HG02571 (cell line): ENCODE measurements at regions not wholly inside any gene's neighbourhood (a gene's known extent, or its start where the extent isn't known, plus 50 kb on each side); places are given as distances from the start of the nearest gene placed in this dataset.

Source experiments
- ATAC-seq: cut with Tn5 transposase; IDR thresholded peaks from one replicate; pipeline ENCODE4 v1.9.1; 2021; ENCODE audit warnings: mild to moderate bottlenecking, moderate library complexity; ENCODE audit not compliant: unreplicated experiment

DNA sequence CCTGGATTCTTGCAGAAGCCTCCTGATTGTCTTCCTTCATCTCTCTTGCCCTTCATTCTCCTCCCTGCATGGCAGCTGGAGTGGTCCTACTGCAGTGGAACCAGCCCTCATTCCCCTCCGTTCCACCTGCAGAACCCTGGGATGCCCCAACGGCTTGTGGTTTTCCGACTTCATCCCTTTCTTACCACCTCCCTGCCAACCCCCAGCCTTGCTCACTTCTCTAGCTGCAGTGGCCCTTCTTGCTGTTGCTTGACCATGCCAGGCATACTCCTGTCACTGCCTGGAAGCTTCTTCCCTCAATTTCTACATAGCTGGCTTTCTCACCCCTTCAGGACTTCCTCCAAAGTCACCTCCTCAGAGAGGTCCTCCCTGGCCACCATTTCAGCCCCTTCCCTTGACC is 123.3 kb downstream of the BEGAIN start:
- no peak for ATAC-seq

GRCh38 chr14:100466111-100466856 is 120.9 kb downstream of the BEGAIN start:
- no peak for ATAC-seq

DNA sequence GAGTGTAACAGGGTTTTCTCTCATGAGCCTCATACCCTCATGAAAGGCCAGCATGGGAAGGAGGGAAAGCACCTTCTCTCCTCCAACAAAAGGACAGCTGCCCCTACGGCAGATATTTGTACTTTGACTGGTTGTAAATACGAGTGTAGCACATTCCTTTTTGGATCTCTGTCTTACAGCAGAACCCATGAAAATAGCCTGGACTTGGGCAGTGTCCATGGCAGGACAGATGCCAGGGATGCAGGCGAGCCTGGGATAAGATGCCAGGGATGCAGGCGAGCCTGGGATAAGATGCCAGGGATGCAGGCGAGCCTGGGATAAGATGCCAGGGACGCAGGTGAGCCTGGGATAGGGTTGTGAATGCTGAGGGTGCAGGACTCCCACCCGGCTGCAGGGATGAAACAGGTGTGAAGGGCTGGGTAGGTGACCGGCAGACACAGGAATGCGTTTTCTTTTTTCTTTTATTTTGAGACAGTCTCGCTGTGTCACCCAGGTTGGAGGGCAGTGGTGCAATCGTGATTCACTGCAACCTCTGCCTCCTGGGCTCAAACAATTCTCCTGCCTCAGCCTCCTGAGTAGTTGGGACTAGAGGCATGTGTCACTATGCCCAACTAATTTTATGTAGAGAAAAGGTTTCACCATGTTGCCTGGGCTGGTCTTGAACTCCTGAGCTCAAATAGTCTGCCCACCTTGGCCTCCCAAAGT is 120.0 kb downstream of the BEGAIN start:
- ATAC-seq = no peak

DNA sequence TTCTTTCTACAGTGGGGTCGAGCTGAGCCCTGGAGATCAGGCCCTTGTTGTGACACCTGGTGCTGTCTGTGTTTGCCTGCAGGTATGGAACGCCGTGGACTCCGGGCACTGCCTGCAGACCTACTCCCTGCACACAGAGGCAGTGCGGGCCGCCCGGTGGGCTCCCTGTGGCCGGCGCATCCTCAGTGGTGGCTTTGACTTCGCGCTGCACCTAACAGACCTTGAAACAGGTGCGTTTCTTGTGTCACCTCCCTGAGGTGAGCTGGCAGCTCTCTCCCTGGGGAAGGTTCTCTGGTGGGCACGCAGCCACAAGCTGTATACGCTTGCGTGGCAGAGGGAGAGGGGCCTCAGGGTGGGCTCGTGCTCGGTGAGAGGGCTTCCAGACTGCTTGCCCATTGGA is 119.3 kb downstream of the BEGAIN start:
- no peak for ATAC-seq

DNA sequence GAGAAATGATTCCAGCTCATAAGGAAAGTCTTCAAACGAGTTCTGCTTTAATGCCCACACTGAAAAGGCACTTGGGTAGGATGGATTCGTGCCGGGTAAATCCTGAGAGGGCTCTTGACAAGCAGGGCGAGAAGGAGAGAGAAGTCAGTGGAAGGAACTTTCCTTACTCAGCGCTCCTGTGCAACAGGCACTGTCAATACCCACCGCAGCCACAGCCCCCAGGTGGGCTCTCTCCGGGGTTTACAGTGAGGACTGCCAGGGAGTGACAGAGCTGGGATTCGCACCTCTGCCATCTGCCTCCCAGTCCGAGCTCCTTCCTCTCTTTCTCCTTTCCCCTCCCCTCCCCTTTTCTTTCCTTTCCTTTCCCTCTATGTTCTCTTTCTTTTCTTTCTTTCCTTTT is 118.7 kb downstream of the BEGAIN start:
- ATAC-seq = no peak

DNA sequence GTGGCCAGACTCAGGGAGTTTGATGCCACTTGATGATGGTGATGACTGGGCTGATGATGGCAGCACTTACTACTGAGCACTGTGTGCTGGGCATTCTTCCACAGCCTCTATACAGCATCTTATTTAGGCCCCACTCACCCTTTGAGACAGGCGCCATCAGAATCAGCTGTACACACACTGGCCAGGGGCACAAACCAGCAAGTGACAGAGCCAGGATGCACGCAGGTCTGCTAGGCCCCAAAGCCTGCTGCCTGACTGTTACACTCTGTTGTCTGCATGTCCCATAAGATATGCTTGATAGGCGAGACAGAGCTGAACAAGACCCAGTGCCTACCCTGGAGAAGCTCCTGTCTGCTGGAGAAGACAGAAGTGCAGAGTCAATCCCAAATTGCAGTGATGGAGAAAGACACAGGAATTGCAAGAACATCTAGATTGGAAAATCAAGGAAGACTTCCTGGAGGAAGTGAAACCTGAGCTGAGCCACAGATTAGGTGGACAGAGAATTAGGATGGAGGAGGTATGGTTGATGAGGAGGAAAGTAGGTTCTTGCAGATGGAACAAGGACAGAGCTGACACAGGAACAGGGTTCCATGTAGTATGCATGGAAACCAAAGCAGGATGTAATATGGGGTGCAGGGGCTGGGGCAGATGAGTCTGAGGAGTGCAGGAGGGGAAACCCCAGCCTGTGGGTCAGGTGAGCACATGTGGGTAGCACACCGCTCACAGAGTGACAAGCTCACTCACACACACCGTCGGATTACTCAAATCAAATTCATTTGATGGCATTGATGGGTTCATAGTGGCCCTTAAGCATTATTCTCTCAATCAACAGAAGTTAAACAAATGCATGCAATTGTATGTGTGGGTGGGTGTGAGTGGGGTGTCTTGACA is 117.3 kb downstream of the BEGAIN start:
- no peak for ATAC-seq

- no peak for ATAC-seq
Measured at GRCh38 chr14:100470523-100470897, 116.7 kb downstream of the BEGAIN start.

- ATAC-seq = no peak
Measured at GRCh38 chr14:100471441-100472093, 115.7 kb downstream of the BEGAIN start.

- no peak for ATAC-seq
Measured at GRCh38 chr14:100472094-100472455, 115.1 kb downstream of the BEGAIN start.

GRCh38 chr14:100472491-100472890 is 114.7 kb downstream of the BEGAIN start:
- ATAC-seq = no peak

DNA sequence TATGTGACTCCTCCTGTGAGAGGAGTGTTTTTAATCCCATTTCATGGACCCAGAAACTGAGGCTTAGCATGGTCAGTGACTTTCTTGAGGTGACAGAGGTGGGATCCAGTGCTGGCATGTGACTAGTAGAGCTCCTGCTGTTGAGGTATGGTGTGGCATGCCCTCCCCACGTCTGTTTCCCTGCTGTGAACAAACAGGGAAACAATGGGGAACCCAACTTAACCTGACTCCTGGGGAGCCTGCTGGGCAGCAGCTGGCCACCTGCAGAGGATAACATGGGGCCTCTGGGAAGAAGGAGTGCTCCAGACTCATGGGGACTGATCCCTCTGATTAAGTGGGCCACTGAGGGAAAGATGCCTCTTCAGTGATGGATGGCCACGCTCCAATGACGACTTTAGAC is 114.0 kb downstream of the BEGAIN start:
- ATAC-seq = no peak

GRCh38 chr14:100474196-100474595 is 113.0 kb downstream of the BEGAIN start:
- ATAC-seq = no peak

DNA sequence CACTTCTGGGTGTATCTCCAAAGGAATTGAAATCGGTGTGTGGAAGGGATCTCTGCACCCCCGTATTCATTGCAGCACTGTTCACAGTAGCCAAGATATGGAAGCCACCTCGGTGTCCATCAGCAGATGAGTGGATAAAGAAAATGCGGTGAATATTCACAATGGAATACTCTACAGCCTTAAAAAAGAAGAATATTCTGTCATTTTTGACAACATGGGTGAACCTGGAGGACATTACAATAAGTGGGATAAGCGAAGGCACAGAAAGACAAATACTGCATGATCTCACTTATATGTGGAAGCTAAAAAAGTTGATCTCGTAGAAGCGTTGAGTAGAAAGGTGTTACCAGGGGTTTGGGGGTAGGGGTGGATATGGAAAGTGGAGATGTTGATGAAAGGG is 111.9 kb downstream of the BEGAIN start:
- no peak for ATAC-seq

DNA sequence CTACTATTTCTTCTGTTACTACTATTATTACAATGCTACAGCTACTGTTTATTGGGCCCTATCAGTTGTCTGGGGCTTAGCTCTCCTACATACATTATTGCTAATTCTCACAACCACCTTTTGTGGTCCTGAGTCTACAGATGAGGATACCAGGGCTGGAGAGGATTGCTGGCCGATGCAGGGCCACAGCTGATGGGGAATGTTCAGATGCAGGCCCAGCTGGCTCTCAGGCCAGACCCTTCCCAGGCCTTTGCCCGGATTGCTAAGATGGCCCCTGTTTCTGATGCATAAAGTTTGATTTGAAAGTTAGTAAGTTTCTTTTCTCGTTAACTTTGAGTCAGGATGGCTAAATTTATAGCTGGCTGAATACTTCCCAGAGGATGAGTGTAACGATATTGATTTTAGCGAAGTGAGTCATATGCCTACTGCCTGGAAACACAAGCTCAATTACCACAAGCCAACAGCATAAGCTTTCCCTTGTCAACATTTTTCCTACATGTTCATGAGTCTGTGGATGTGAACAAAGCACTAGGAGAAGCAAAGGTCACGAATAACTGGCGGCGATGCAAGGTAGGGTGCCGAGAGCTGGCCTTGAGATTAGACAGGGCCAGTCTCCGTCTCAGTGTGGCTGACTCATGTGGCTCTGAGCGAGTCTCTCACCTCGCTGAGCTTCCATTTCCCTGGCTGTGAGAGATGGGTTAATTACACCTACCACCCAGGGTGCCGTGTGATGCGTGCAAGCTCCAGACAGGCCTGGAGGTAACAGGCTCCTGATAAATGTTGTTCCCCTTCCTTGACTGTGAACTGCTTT is 111.0 kb downstream of the BEGAIN start:
- no peak for ATAC-seq

DNA sequence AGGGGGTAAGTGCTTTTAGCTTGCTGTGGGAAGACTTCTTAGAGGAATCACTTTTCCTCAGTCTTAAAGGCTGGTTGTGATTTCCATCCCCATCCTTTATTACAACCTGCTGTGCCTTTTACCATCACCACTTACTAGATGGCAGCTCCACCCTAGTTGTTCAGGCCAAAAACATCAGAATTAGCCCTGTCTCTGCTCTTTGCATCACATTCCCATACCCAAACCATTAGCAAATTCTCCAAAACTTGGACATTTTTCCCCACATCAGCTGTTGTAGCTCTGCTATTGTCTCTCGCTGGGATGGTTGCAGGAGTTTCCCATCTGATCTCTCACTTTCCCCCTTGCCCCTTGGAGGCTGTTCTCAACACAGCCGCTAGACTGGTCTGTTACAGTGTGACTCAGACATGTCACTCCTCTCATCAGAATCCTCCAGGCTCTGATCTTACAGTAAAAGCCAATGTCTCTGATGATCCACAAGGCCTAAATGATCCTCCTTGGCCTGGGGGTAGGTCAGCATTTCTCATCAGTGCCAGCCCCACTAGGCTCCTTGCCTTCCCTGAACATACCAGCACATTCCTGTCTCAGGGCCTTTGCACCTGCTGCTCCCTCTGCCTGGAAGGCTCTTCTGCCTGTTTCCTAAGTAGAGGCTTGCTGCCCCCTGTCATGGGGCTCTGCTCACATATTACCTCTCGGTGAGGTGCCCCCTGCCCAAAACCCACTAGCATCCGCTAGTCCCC is 102.5 kb downstream of the BEGAIN start:
- ATAC-seq = no peak

DNA sequence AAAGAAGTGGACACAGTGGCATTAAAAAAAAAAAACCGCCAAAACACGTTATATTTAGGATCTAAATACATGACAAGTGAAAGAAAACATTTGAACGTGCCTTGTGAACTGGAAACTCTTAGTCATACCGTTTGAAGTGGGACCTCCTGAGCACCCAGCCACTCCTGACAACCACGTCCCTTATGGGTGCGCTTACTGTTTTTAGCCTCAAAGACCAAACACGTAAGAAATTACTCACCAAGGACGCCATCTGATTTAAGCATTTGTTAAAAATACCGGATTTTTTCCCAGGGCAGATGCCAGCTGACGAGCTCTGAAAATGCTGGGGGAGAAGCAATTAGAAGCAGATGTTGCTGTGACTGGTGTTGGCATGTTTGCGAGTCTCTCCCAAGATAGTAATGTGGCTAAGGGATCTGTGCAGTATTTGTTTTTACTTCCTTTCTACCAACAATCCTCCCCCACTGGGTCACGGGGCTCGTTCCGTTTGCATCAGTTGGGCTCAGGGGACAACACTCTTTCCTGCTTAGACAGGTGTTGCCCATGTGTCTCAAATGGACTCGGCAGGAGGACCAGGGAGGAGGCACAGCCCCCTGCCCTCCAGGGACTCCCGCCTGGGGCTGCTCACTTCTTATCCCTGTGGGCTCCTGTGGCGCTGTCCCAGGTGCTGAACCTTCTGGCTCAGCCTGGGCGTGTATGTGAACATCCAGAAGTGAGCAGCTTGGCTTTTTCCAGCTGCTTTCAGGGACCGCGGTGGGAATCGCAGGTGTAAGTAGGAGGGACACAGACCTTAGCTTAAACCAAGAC is 101.0 kb downstream of the BEGAIN start:
- ATAC-seq = peak; percentile 65
